Mammary epithelial cell (primary cell): ENCODE measurements at regions not wholly inside any gene's neighbourhood (a gene's known extent, or its start where the extent isn't known, plus 50 kb on each side); places are given as distances from the start of the nearest gene placed in this dataset.

ENCODE experiments used
- CTCF ChIP-seq, 2 donors: IDR thresholded peaks in 1 of 2; conservative IDR thresholded peaks in 1 of 2; 2 replicates each; pipeline ENCODE4 v1.5.1; 2011 to 2012; ENCODE audit warnings: inconsistent platforms in 2 of 2, low read length in 2 of 2, mild to moderate bottlenecking in 2 of 2, control low read depth in 1 of 2, low read depth in 1 of 2; ENCODE audit not compliant: insufficient read depth in 1 of 2; ENCODE audit errors: extremely low read depth in 1 of 2
- EZH2 ChIP-seq: IDR thresholded peaks from 2 replicates; pipeline ENCODE4 v1.6.1; 2012; ENCODE audit warnings: low read length, inconsistent platforms, borderline replicate concordance

- TF ChIP-seq CTCF (conservative IDR thresholded peaks at IDR 0.05 in 1 of 2, IDR thresholded peaks at IDR 0.05 in 1 of 2; ENCODE audit: extremely low read depth in 1 of 2, insufficient read depth in 1 of 2, low read depth in 1 of 2, low read length in 2 of 2) (peak; percentile 95 to 97), EZH2 (no peak)
These were observed 53.8 kb downstream of the IER5 start for GRCh38 chr1:181142096-181142958.
